ENCODE measurements at regions not wholly inside any gene's neighbourhood (a gene's known extent, or its start where the extent isn't known, plus 50 kb on each side); places are given as distances from the start of the nearest gene placed in this dataset.

- Histone ChIP-seq H3K27me3 (replicated peaks) (no peaks in the 10 kb centered on the region), H3K4me3 (ENCODE audit: low read depth, low read length) (no peak overlapping the region), H3K36me3 (replicated peaks) (no peaks in the 10 kb centered on the region), H3K27ac (no peak overlapping the region)
- DNase-seq: no peak
- no peak for TF ChIP-seq CTCF (IDR thresholded peaks at IDR 0.05; ENCODE audit: low read depth, low read length, missing control alignments)
- in situ Hi-C loops (cut with HindIII; ENCODE audit: low pct_ligation_motif_present, low sequenced_read_pairs): no loop called here
Observed at GRCh38 chr9:26301046-26301445, 591.6 kb downstream of the CAAP1 start.

- Histone ChIP-seq H3K27ac (no peak overlapping the region), H3K4me3 (ENCODE audit: low read depth, low read length) (no peak overlapping the region), H3K27me3 (replicated peaks) (no peaks in the 10 kb centered on the region), H3K36me3 (replicated peaks) (no peaks in the 10 kb centered on the region)
- in situ Hi-C loops (cut with HindIII; ENCODE audit: low pct_ligation_motif_present, low sequenced_read_pairs): no loop called here
- peak; percentile 22 for DNase-seq
- no peak for TF ChIP-seq CTCF (IDR thresholded peaks at IDR 0.05; ENCODE audit: low read depth, low read length, missing control alignments)
Observed at GRCh38 chr9:26296910-26297572, 595.6 kb downstream of the CAAP1 start.

- no peaks in the 10 kb centered on the region for H3K27me3 ChIP-seq (replicated peaks)
- H3K27ac ChIP-seq: peak overlapping the region; percentile 60
- H3K4me3 ChIP-seq (ENCODE audit: low read depth, low read length): no peak overlapping the region
- peak; percentile 70 for DNase-seq
- no peaks in the 10 kb centered on the region for H3K36me3 ChIP-seq (replicated peaks)
- no peak for TF ChIP-seq CTCF (IDR thresholded peaks at IDR 0.05; ENCODE audit: low read depth, low read length, missing control alignments)
- in situ Hi-C loops (cut with HindIII; ENCODE audit: low pct_ligation_motif_present, low sequenced_read_pairs): no loop called here
Observed at GRCh38 chr9:26292943-26293342, 599.7 kb downstream of the CAAP1 start.

- Histone ChIP-seq H3K4me3 (ENCODE audit: low read depth, low read length) (no peak overlapping the region), H3K27me3 (replicated peaks) (no peaks in the 10 kb centered on the region), H3K27ac (no peak overlapping the region), H3K36me3 (replicated peaks) (no peaks in the 10 kb centered on the region)
- no peak for TF ChIP-seq CTCF (IDR thresholded peaks at IDR 0.05; ENCODE audit: low read depth, low read length, missing control alignments)
- DNase-seq: no peak
- in situ Hi-C loops (cut with HindIII; ENCODE audit: low pct_ligation_motif_present, low sequenced_read_pairs): no loop called here
Observed at GRCh38 chr9:26271495-26272122, 593.4 kb upstream of the TUSC1 start.

GRCh38 chr9:26266146-26266793, 588.0 kb upstream of the TUSC1 start:
- peak; percentile 5 for DNase-seq
- H3K27ac ChIP-seq: peak overlapping the region; percentile 74
- H3K4me3 ChIP-seq (ENCODE audit: low read depth, low read length): no peak overlapping the region
- no peaks in the 10 kb centered on the region for H3K27me3 ChIP-seq (replicated peaks)
- no peaks in the 10 kb centered on the region for H3K36me3 ChIP-seq (replicated peaks)
- TF ChIP-seq CTCF (IDR thresholded peaks at IDR 0.05; ENCODE audit: low read depth, low read length, missing control alignments): no peak
- in situ Hi-C loops (cut with HindIII; ENCODE audit: low pct_ligation_motif_present, low sequenced_read_pairs): no loop called here

Data from brain microvascular endothelial cell (primary cell).